ENCODE measurements at regions not wholly inside any gene's neighbourhood (a gene's known extent, or its start where the extent isn't known, plus 50 kb on each side); places are given as distances from the start of the nearest gene placed in this dataset.

- Histone ChIP-seq H3K4me1 (ENCODE audit: control insufficient read depth in 1 of 2, insufficient read depth in 2 of 2, low read length in 2 of 2) (peaks cover 4 to 5% of the 10 kb centered on the region in 2 donors), H2AFZ (ENCODE audit: insufficient read depth, low read depth, low read length, poor library complexity, severe bottlenecking) (no peak overlapping the region), H4K20me1 (ENCODE audit: insufficient read depth, low read length) (no peaks in the 10 kb centered on the region), H3K27ac (ENCODE audit: low read depth in 1 of 2, low read length in 2 of 2) (no peak overlapping the region), H3K27me3 (ENCODE audit: control insufficient read depth in 2 of 2, insufficient read depth in 2 of 2, low read length in 2 of 2) (no peaks in the 10 kb centered on the region), H3K4me2 (replicated peaks; ENCODE audit: extremely low read depth, low read length, poor library complexity, severe bottlenecking) (no peak overlapping the region), H3K9me3 (replicated peaks in 1 of 2; ENCODE audit: control insufficient read depth in 1 of 2, insufficient read depth in 1 of 2, low read length in 2 of 2) (no peaks in the 10 kb centered on the region), H3K79me2 (ENCODE audit: insufficient read depth, low read length) (no peaks in the 10 kb centered on the region), H3K4me3 (replicated peaks in 1 of 3; ENCODE audit: low read depth in 2 of 3, low read length in 3 of 3) (no peak overlapping the region), H3K9ac (ENCODE audit: insufficient read depth, low read length, poor library complexity, severe bottlenecking) (no peak overlapping the region), H3K36me3 (replicated peaks in 1 of 2; ENCODE audit: control insufficient read depth in 1 of 2, insufficient read depth in 2 of 2, low read length in 2 of 2) (no peaks in the 10 kb centered on the region)
- Mint-ChIP-seq H3K4me1 (peaks cover 4% of the 10 kb centered on the region), H3K36me3 (no peaks in the 10 kb centered on the region), H3K27me3 (ENCODE audit: low read depth in 3 of 3) (peaks cover 0 to 6% (median 0%) of the 10 kb centered on the region in 3 donors), H3K27ac (no peak overlapping the region), H3K4me3 (peak overlapping the region in 1 of 2 donors; percentile 35), H3K9me3 (peaks cover 0 to 5% (median 0%) of the 10 kb centered on the region in 7 donors)
- TF ChIP-seq CTCF (IDR thresholded peaks at IDR 0.05) = no peak
- intact Hi-C loops (cut with micrococcal nuclease) = no loop called here
- no peak for DNase-seq
- whole genome bisulfite sequencing (ENCODE audit: insufficient coverage) = 50% methylated on average over 1 of the region's 4 CpGs
Observed at GRCh38 chr15:99906793-99907192, 173.6 kb upstream of the LYSMD4 start.

- peaks cover 0 to 6% (median 0%) of the 10 kb centered on the region in 3 donors for H3K27me3 Mint-ChIP-seq (ENCODE audit: low read depth in 3 of 3)
- no peaks in the 10 kb centered on the region for H3K36me3 ChIP-seq (replicated peaks in 1 of 2; ENCODE audit: control insufficient read depth in 1 of 2, insufficient read depth in 2 of 2, low read length in 2 of 2)
- H3K27ac Mint-ChIP-seq = no peak overlapping the region
- H3K4me1 Mint-ChIP-seq = peaks cover 2% of the 10 kb centered on the region
- H3K4me1 ChIP-seq (ENCODE audit: control insufficient read depth in 1 of 2, insufficient read depth in 2 of 2, low read length in 2 of 2) = peaks cover 0 to under 1% of the 10 kb centered on the region in 2 donors
- H3K4me3 Mint-ChIP-seq = no peak overlapping the region
- no peak overlapping the region for H3K4me2 ChIP-seq (replicated peaks; ENCODE audit: extremely low read depth, low read length, poor library complexity, severe bottlenecking)
- H3K9me3 Mint-ChIP-seq = peaks cover 0 to 5% (median 0%) of the 10 kb centered on the region in 7 donors
- intact Hi-C loops (cut with micrococcal nuclease) = no loop called here
- no peaks in the 10 kb centered on the region for H3K9me3 ChIP-seq (replicated peaks in 1 of 2; ENCODE audit: control insufficient read depth in 1 of 2, insufficient read depth in 1 of 2, low read length in 2 of 2)
- no peaks in the 10 kb centered on the region for H3K36me3 Mint-ChIP-seq
- no peak overlapping the region for H3K27ac ChIP-seq (ENCODE audit: low read depth in 1 of 2, low read length in 2 of 2)
- H2AFZ ChIP-seq (ENCODE audit: insufficient read depth, low read depth, low read length, poor library complexity, severe bottlenecking) = no peak overlapping the region
- H3K27me3 ChIP-seq (ENCODE audit: control insufficient read depth in 2 of 2, insufficient read depth in 2 of 2, low read length in 2 of 2) = no peaks in the 10 kb centered on the region
- H4K20me1 ChIP-seq (ENCODE audit: insufficient read depth, low read length) = no peaks in the 10 kb centered on the region
- H3K4me3 ChIP-seq (replicated peaks in 1 of 3; ENCODE audit: low read depth in 2 of 3, low read length in 3 of 3) = no peak overlapping the region
- TF ChIP-seq CTCF (IDR thresholded peaks at IDR 0.05) = no peak
- no peak overlapping the region for H3K9ac ChIP-seq (ENCODE audit: insufficient read depth, low read length, poor library complexity, severe bottlenecking)
- DNase-seq = no peak
- H3K79me2 ChIP-seq (ENCODE audit: insufficient read depth, low read length) = no peaks in the 10 kb centered on the region
- 97% methylated on average over 3 of the region's 5 CpGs for WGBS (ENCODE audit: insufficient coverage)
Observed at GRCh38 chr15:99906311-99906710, 173.1 kb upstream of the LYSMD4 start.

All from CD14-positive monocyte (primary cell).